ENCODE measurements at regions not wholly inside any gene's neighbourhood (a gene's known extent, or its start where the extent isn't known, plus 50 kb on each side); places are given as distances from the start of the nearest gene placed in this dataset.

DNA sequence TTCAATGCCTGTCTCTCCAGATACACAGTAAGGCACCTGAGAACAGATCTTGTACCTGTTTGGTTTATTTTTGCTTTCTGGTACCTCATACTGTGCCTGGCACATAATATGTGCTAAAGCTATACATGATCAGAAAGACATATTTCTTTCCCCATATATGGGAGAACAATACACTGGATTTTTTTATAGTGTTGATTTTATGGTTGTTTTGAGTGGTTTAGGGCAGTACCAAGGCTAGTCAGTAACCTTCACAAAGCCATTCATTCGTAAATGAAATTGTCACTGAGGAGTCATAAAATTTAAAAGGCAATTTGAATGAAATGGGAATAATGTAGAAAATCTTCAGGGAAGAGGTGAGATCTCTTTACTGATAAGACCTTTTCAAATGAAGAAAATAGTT, 810.2 kb downstream of the TUSC7 start:
- DNase-seq (ENCODE audit: low read depth), result no peak

DNA sequence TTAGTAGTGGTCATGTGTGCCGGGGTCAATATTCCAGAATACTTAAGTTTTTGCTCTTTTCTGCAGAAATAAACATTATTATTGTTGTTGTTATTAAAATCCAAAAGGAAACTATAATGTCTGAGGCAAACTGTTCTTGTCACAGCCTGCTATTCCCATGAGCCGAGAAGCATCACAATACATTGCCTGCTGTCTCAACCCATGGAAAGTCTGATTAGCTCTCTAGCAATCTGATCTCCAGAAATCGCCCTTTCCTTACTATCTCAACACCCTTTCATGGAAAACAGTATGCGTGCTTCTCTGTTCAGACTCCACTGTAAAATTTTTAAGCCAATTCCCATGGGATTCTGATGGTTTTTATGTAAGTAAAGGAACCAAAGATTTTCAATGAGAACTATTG, 811.0 kb downstream of the TUSC7 start:
- no peak for DNase-seq (ENCODE audit: low read depth)

DNA sequence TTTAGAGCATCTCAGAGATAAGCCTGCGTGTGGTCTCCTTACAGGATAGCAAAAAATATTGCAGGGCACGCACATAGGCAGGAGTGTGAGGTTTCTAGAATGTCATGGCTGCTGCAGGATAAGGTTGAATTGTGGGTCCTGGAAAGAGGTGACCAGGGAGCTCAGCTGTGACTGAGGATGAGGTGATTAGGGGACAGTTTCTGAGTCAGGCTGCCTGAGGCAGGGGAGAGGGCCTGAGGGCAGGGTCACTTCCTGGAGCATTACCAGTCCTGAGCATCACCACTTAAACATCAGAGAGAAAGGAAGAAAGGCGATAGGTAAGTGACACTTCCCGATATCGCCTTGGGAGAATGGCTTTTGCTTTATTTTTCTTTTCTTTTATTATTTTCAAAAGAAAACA, 813.8 kb downstream of the TUSC7 start:
- no peak for DNase-seq (ENCODE audit: low read depth)

DNA sequence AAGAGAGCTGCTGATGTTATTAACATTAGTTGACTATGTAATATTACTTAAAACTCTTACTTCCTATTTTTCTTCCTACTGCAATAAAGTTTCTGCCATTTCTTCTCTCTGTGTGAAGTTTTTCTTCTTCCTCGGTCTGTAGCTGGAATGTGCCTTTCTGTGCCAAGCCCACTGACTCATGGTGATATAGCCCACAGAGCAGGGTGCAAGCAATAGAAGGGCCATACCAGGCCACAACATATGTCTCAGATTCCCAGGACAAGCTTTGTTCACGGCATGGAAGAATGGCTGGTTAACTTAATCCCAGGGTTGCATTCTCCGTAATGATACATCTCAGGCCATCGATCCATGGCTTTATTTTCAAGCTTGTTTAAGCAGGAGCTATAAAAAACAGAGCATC, 815.3 kb downstream of the TUSC7 start:
- DNase-seq (ENCODE audit: low read depth), result peak; percentile 58

DNA sequence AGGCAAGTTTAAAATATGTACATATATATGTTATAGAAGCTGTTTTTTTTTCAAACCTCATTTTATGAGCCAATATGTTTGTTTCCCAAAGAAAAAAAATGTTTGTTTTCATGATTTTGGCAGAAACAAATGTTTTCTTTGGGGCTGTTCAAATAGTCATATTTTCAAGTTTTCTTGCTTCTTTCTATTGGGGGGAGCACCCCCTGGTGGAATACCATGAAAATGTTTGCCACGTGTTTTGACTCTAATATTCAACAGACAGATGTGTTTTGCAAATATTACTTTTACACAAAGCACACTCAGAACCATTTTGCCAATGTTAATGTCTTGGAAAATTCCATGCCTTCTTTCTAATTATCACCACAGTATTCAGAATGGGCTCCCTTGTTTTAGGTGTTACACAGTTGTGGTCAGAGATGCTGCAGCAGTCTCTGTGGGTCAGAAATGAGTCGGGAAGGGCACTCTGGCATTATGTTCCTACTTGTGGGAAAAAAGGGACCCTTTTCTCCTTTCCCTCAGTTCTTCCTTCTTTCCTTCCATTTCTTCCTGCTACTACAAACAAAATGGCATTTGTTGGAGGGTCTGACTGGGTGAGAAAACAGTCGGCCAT, 817.0 kb downstream of the TUSC7 start:
- DNase-seq (ENCODE audit: low read depth), result peak; percentile 37

DNA sequence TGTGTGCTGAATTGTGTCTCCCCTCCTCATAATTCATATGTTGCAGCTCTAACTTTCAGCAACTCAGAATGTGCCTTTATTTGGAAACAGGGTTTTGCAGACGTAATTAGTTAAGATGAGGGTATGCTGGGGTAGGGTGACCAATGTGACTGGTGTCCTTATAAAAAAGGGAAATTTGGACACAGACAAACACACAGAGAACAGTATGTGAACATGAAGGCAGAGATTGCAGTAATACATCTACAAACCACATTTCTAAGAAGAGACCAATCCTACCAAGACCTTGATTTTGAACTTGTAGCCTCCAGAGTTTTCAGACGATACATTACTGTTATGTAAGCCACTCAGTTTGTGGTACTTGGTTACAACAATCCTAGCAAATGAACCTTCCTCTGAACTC, 817.8 kb downstream of the TUSC7 start:
- no peak for DNase-seq (ENCODE audit: low read depth)

DNA sequence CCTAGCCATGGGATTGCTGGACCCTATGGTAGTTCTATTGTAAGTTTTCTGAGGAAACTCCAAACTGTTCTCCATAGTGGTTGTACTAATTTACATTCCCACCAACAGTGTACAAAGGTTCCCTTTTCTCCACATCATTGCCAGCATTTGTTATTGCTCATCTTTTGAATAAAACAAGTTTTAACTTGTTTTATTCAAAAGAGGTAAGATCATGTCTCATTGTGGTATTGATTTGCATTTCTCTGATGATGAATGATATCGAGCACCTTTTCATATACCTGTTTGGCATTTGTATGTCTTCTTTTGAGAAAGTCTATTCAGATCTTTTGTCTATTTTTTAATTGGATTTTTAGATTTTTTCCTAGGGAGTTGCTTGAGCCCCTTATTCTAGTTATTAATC, 819.1 kb downstream of the TUSC7 start:
- DNase-seq (ENCODE audit: low read depth), result no peak

DNA sequence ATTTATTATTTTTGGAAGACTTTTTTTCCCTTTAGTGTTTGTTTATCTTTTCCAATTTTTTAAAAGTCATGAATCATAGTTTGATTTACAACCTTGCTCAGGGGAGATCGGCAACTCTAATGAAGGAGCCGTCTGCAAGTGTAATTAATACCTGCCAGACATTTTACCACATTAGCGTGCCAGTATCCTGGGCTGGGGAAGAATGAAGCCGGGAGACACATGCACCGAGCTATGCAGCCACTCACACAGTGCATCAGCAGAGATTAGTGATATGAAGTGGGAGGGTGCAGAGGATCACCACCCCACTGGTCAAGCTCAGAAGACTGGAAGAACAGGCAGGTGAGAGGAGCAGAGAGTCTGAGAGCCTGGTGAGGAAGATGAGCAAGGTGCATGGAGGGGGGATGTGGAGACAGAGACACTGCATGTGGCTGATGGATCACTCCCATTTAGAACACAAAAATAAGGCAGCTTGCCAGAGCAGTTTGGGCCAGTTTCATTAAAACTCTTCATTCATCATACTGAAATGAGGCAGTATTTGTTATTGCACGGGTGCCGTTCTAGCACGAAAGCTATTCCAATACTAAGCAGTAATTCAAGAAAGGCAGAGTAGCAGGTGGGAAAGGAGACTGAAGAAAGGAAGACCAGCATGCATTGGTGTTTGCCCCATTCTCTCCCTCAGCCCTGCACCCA, 821.6 kb downstream of the TUSC7 start:
- no peak for DNase-seq (ENCODE audit: low read depth)

DNA sequence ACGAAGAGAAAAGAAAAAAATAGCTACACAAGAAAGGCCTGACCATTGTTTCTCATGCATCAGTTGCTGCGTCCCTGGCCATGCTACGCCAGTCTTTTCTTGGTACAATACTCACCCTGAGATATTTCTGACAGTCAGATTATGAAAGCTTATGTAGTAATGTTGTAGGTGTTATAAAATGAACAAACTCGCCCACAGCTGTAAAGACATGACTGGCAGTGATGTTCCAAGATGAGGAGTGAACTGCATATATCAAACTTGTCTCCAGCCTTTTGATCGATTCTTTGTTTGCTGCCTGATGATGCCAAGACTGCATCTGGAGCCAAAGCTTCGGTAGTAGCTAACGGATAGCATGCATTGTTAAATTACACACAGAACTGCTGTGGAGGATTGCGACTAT, 822.7 kb downstream of the TUSC7 start:
- DNase-seq (ENCODE audit: low read depth), result no peak

DNA sequence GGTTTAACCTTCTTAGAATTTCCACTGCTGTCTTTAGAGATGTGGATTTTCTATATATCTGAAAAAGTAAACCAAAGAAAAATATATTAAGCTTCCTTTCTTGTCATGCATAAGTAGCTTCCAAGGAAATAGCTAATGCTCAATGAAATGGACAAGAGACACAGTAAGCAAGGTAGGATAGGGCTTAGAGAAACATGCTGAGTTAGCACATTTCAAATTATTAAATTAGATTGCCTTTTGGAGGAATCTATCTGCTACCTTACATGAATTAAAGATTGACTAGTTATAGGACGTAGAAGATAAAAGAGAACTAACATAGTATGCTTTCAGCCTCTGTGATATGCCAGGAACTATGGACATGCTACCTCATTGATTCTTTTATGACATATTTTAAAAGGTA, 824.6 kb downstream of the TUSC7 start:
- no peak for DNase-seq (ENCODE audit: low read depth)

DNA sequence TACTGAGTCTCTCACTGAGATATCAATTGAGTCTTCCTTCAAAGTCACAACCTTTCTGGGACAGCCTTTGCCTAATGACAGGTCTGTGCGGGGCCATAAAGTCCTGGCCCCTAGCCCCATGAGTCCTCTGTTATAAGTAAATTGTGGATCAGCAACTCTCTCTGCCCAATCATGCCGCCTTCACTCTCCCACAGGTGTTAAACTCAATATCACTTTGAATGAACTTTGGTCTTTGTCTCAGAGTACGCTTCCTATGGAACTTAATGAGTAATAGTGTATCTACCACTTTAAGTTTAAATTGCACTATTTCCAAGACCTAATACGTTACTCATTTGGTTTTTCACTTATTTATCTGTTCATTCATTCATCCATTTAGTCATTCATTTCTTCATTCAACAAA, 826.4 kb downstream of the TUSC7 start:
- DNase-seq (ENCODE audit: low read depth), result no peak

DNA sequence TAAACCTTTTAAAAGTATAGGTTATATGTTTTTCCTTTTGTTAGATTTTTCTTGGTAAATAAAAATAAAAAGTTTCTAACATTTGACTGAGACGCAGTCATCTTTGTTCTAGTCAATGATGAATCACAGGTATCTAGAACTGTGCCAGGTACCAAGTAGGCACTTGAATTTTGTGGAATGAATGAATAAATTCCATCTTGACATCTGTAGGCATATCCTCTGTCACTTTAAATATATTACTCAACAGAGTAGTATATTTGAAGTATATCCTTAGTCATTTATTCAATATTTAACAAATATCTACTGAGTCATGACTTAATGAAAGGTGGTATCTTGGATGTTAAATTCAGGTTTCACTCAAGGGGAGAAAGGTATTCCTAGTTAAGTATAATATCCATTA, 828.4 kb downstream of the TUSC7 start:
- DNase-seq (ENCODE audit: low read depth), result no peak

DNA sequence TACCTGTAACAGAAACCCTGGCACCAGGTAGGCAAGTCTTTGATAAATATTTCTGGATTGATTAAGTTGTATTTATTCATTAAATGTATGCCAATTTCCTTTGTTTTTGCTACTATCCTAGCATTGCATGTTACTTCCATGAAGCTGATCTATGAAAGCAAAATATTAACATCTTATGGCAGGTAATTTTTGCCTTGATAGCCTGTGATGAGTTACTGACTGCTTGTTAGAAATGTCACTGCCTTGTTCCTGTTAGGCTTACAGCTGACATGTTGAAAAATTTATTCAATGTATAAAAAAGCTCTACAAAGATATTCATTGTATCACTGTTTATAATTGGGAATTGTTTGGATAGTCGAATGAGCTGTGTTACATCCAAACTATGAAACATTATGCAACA, 830.1 kb downstream of the TUSC7 start:
- no peak for DNase-seq (ENCODE audit: low read depth)

DNA sequence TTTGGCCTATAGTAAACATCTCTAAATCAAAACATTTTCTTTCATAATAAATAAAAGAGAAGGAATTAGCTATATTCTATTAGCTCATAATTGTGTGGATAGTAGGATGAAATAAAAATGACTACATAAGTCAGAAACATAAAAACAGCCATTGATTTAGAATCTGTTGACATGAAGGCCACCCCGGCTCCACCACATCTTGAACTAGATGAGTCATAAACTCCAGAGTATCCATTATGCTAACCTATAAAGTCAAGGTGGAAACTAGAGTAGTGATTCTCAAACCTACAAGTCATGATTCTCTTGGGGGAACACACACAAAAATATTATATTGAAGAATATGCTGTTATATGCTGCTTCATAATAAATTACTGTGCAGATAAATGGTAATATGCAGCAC, 831.0 kb downstream of the TUSC7 start:
- no peak for DNase-seq (ENCODE audit: low read depth)

DNA sequence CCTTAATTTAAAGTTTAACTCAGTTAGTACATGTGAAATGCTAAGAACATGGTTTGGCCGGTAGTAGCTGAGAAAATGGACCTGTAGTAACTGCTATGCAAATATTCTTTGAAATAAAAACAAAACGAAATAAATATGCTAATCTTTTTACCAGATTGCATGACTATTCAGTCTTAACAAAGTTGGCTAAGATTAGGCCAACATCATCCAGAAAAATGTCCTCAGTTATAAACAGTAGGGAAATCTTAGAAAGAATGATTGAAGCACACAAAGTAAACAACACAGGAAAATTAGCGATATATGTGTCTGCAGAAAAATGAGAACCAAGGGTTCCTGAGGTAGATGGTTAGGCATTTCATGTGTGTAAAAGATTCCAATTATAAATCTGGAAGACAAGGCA, 832.1 kb downstream of the TUSC7 start:
- DNase-seq (ENCODE audit: low read depth), result no peak

DNA sequence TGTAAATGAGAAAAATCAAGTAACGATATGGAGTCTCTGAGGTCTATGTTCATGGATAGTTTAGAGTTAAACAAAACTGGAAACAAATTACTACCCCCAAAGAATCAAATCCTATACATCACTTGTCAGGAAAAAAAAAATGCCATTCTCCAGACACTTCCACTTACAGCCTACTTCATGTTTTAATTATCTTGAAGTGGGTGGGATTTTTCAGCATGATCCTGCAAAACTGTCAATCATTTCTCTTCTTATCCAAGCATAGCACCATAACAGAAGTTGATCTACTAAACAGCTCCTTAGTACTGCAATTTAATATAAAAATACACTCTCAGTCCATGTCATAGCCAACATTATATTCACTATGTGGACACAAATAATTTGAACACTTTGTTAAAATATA, 833.9 kb downstream of the TUSC7 start:
- no peak for DNase-seq (ENCODE audit: low read depth)

DNA sequence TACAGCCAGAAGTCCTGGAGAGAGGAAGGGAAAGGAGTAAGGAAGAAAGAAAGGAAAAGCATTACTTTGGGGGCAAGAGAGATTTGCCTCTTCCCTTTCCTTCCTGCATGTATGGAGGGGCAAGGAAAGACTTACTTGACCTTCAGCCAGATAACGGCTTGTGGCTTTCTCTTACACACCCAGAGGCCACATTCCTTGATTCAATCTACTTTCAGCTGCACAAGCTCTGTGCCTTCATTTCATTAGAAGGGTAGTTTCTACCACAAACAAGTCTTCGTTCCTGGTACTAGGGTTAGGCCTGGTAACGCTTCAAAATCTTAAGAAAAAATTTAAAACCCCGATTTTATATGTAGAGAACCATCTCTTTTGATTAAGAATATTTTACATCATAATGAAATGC, 835.9 kb downstream of the TUSC7 start:
- DNase-seq (ENCODE audit: low read depth), result no peak

DNA sequence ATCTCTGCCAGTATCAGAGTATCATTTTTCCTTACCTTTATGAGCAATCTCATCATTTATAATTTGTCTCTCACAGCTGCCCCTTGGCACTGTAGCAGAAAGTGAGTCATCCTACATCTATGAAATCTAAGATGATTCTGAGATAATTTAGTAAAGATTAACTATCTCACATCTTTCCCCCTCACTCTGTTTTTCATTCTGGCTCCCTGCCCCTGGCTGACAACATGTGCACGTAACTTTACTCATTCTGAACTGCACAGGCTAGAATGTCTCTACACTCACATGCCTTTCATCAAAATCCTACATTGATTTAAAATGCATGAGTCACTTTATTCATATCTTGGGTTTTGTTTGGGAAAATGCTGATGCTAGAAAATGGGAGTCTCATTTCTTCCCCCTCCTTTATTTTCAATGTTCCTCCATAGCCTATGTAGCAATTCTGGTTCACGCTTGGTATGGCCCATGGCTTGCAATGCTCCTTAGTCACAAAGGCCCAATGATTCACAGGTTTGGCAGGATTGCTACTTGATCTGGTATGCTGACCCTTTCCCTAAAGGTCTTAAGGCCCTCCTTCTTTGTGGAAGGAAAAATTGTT, 838.5 kb downstream of the TUSC7 start:
- DNase-seq (ENCODE audit: low read depth), result peak; percentile 55

DNA sequence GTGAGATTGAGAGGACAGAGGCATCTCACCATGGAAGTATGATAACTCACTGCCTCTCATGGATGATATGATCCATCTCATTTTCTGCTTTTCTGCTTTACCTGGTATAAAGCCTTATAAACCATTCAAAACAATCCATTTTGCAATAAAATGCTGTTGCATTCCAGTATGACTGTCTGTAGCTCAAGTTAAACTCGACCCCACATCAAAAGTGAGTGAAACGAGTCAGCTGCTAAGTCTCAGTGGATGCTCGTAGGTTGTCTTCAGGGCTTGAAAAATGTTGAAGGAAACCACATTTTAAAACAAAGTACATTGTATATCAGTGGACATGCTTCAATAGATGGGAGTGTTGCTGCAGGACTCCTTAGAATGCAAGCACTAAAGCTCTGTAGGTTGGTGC, 839.0 kb downstream of the TUSC7 start:
- no peak for DNase-seq (ENCODE audit: low read depth)

DNA sequence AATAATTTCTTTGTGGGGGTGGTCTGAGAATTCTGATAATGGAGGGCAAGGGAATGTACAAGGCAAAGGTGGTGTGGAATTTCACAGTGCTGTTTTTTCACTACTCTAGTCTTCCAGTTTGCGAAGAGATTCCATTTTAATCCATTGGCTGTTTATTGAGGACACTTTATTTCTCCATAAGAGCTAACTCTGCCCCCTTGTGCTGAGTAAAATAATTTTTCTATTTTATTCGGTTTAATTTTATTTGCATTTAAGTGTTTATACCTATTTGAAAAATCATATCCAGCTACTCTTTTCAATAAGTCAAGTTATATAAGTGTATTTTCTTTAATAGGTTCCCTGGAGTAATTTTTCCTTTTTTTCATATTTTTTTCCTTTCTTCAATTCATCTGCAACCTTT, 840.1 kb downstream of the TUSC7 start:
- no peak for DNase-seq (ENCODE audit: low read depth)

DNA sequence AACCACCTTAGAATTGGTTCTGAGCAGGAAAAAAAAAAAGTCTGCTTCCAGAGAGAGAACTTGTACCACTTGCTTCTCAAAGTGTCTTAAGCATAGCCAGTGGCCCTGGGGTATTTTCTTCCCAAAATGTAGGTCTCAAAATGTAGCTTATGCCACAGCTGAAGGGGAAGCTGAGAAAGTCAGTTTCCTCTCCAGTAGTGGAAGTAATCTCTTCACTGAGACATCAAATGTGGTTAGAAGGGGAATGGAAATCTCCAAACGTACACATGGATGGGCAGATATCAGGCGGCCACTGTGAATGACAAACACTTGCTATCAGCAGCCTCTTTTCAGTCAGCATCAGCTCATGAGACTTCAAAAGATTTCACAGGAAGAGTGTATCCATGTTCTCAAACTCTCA, 841.2 kb downstream of the TUSC7 start:
- DNase-seq (ENCODE audit: low read depth), result no peak

DNA sequence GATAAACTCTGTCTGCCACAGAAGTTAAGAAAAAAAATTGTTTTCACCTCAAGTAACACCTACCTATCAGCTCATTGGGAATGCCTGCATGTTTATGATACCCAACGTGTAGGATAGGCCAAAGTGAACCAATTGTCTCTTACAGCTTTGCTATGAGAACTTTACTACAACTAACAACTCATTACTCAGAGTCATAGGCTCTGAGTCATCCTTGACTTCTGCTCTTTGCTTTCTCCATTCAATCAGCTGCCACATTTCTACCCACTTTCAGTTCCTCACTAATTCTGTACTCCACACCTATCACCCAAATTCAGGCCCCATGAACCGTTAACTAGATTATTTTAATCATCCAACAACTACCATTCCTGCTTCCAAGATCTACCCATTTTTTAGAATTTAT, 843.9 kb downstream of the TUSC7 start:
- peak; percentile 32 for DNase-seq (ENCODE audit: low read depth)

DNA sequence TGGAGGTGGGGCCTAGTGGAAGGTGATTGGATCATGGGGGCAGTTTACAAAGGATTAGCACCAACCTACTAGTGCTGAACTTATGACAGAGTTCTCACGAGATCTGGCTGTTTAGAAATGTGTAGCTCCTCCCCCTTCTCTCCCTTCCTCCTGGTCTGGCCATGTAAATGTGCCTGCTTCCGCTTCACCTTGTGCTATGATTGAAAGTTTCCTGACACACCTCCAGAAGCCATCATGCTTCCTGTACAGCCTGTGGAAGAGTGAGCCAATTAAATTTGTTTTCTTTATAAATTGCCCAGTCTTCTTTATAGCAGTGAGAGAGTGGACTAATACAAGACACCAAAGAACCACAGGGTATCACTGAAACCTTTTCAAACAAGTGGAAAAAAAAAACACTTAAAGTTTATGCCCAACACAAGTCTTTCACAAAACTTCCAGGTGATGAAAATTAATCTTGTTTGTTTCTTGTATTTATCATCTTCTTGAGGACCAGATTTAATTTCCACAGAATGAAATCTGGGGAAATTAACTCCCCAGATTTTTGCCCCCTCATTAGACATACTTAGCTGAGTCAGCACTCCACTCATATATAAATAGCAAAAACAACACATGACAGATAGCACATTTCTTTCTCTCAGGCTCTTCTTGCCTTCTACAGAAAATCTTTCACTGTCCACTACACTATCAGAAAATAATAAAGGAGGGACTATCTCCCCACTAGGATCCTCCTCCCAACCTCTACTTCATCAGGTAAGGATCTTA, 847.2 kb downstream of the TUSC7 start:
- no peak for DNase-seq (ENCODE audit: low read depth)
